SH-SY5Y (cell line): ENCODE measurements at regions not wholly inside any gene's neighbourhood (a gene's known extent, or its start where the extent isn't known, plus 50 kb on each side); places are given as distances from the start of the nearest gene placed in this dataset.

Experiments
- GATA2 ChIP-seq: IDR thresholded peaks from 2 replicates; pipeline ENCODE4 v1.6.1; 2011; ENCODE audit warnings: mild to moderate bottlenecking, low read depth, low read length
- GATA3 ChIP-seq: IDR thresholded peaks from 2 replicates; pipeline ENCODE4 v1.6.1; 2011; ENCODE audit warnings: low read depth, mild to moderate bottlenecking, low read length, moderate library complexity

DNA sequence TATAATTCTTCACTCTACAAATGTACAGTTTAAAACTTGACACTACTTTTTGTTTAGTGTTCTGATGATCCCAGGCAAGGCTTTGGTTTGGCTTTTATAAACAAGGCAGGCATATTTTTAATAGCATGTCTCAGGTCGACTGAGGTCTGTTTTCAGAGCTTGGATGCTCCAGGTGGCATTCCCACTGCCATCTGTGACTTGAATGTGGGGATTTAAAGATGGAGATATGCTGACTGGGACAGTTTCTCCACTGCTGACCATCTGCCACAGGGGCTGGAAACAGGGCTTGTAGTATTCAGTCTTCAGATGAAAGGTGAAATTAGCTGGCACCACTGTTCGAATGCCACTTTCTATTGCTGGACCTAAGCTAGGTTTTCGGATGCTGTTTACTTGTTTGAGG, 1266.2 kb upstream of the CDH18 start:
- TF ChIP-seq GATA2 (no peak), GATA3 (no peak)
